Stomach (tissue), 8 donors: ENCODE measurements at regions not wholly inside any gene's neighbourhood (a gene's known extent, or its start where the extent isn't known, plus 50 kb on each side); places are given as distances from the start of the nearest gene placed in this dataset.

Experiments used
- DNase-seq, 2 donors: peaks; one replicate each; pipeline versions ENCODE4 v3.0.0 to v3.0.0-alpha.2; 2013 to 2019
- H3K27ac ChIP-seq, 5 donors: fragments of 200-600 bp in 4 of 5; sonication (generic) in 4 of 5; one replicate each; pipeline ENCODE4 v1.5.1; 2013 to 2019; ENCODE audit warnings: mild to moderate bottlenecking in 1 of 5, moderate library complexity in 1 of 5
- H3K27me3 ChIP-seq, 3 donors: fragments of 200-600 bp; sonication (generic); one replicate each; pipeline ENCODE4 v1.5.1; 2017 to 2019; ENCODE audit warnings: mixed run types in 1 of 3
- H3K36me3 ChIP-seq, 4 donors: fragments of 200-600 bp; sonication (generic); 1 replicate in 3 of 4; 2 replicates in 1 of 4; pipeline ENCODE4 v1.5.1; 2016 to 2019
- H3K4me1 ChIP-seq, 4 donors: fragments of 200-600 bp; sonication (generic); one replicate each; pipeline ENCODE4 v1.5.1; 2016 to 2019
- H3K4me3 ChIP-seq, 4 donors: fragments of 200-600 bp; sonication (generic) in 3 of 4; one replicate each; pipeline ENCODE4 v1.5.1; 2016 to 2019; ENCODE audit warnings: mild to moderate bottlenecking in 1 of 4
- H3K9me3 ChIP-seq, 4 donors: fragments of 200-600 bp; sonication (generic); one replicate each; pipeline ENCODE4 v1.5.1; 2016 to 2019
- EP300 ChIP-seq: sonication (generic); formaldehyde crosslinking; IDR thresholded peaks from one replicate; pipeline ENCODE4 v1.6.1; 2017; ENCODE audit warnings: antibody characterized with exemption
- POLR2A ChIP-seq, 4 donors: fragments of 450-650 bp; IDR thresholded peaks; one replicate each; pipeline ENCODE4 v1.6.1; 2016; ENCODE audit warnings: antibody characterized with exemption in 4 of 4, control low read depth in 2 of 4, mild to moderate bottlenecking in 1 of 4, moderate library complexity in 1 of 4
- POLR2AphosphoS5 ChIP-seq, 3 donors: sonication (generic); formaldehyde crosslinking; IDR thresholded peaks; one replicate each; pipeline ENCODE4 v1.6.1; 2016; ENCODE audit warnings: antibody characterized with exemption in 3 of 3
- WGBS, 5 donors: extraction: QIAGEN DNeasy Blood & Tissue Kit in 3 of 5; methylation state at CpG; one replicate each; pipeline versions ENCODE4 v1.1.5 to v1.1.7; 2013 to 2018; 5-methylcytosine and 5-hydroxymethylcytosine counted together
- intact Hi-C: fragments of 100-400 bp; cut with DNase I; formaldehyde crosslinking; loops from one replicate; pipeline ENCODE4 v1.15.1; 2023; ENCODE audit warnings: low total_unique reads
- TF ChIP-seq, protein P1 (sequence below), 7 experiments: fragments of 450-650 bp in 4 of 7; fragments of 200-600 bp in 3 of 7; sonication (generic) in 3 of 7; IDR thresholded peaks; one replicate each; pipeline ENCODE4 v1.5.1; 2016 to 2019; ENCODE audit warnings: antibody characterized with exemption in 7 of 7, control low read depth in 2 of 7, mild to moderate bottlenecking in 1 of 7
- donor health status: healthy with polysubstance abuse.
- donor health status: Bipolar disorder and iron deficiency.
- donor health status: healthy.

GRCh38 chr2:128468186-128468920 lies 149.7 kb upstream of the HS6ST1 start:
- intact Hi-C loops = no loop called here
- 63 to 89% (median 82%) methylated on average over 3 of the region's 3 CpGs for WGBS, 5 donors

GRCh38 chr2:128469203-128469602 lies 150.5 kb upstream of the HS6ST1 start:
- H3K4me3 ChIP-seq = no peak overlapping the region
- H3K27ac ChIP-seq = no peak overlapping the region
- DNase-seq = no peak
- peaks cover 0 to 19% (median 0%) of the 10 kb centered on the region in 4 donors for H3K4me1 ChIP-seq
- intact Hi-C loops = no loop called here
- 89 to 100% (median 94%) methylated on average over 1 of the region's 1 CpG for WGBS, 5 donors
- H3K27me3 ChIP-seq = peaks cover 0 to 13% (median 0%) of the 10 kb centered on the region in 3 donors
- no peak for TF ChIP-seq EP300
- TF ChIP-seq, protein P1, sequence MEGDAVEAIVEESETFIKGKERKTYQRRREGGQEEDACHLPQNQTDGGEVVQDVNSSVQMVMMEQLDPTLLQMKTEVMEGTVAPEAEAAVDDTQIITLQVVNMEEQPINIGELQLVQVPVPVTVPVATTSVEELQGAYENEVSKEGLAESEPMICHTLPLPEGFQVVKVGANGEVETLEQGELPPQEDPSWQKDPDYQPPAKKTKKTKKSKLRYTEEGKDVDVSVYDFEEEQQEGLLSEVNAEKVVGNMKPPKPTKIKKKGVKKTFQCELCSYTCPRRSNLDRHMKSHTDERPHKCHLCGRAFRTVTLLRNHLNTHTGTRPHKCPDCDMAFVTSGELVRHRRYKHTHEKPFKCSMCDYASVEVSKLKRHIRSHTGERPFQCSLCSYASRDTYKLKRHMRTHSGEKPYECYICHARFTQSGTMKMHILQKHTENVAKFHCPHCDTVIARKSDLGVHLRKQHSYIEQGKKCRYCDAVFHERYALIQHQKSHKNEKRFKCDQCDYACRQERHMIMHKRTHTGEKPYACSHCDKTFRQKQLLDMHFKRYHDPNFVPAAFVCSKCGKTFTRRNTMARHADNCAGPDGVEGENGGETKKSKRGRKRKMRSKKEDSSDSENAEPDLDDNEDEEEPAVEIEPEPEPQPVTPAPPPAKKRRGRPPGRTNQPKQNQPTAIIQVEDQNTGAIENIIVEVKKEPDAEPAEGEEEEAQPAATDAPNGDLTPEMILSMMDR (IDR thresholded peaks at IDR 0.05) = no peak
- TF ChIP-seq POLR2A (IDR thresholded peaks at IDR 0.05) = no peak
- TF ChIP-seq POLR2AphosphoS5 (IDR thresholded peaks at IDR 0.05) = no peak
- no peaks in the 10 kb centered on the region for H3K36me3 ChIP-seq
- peaks cover 14 to 44% (median 31%) of the 10 kb centered on the region in 4 donors for H3K9me3 ChIP-seq

More at GRCh38 chr2:128468186-128468920, 149.7 kb upstream of the HS6ST1 start:
- no peak for DNase-seq
- no peak overlapping the region for H3K27ac ChIP-seq
- TF ChIP-seq EP300 (no peak), POLR2A (IDR thresholded peaks at IDR 0.05) (no peak), POLR2AphosphoS5 (IDR thresholded peaks at IDR 0.05) (no peak)
- TF ChIP-seq, protein P1 (IDR thresholded peaks at IDR 0.05) = no peak
- no peaks in the 10 kb centered on the region for H3K36me3 ChIP-seq
- no peak overlapping the region for H3K4me3 ChIP-seq
- peaks cover 0 to 4% (median 0%) of the 10 kb centered on the region in 3 donors for H3K27me3 ChIP-seq
- H3K4me1 ChIP-seq = peaks cover 0 to 13% (median 0%) of the 10 kb centered on the region in 4 donors
- H3K9me3 ChIP-seq = peaks cover 14 to 44% (median 31%) of the 10 kb centered on the region in 4 donors

GRCh38 chr2:128469875-128470274 lies 151.2 kb upstream of the HS6ST1 start:
- H3K36me3 ChIP-seq = no peaks in the 10 kb centered on the region
- H3K27ac ChIP-seq = no peak overlapping the region
- TF ChIP-seq POLR2A (IDR thresholded peaks at IDR 0.05) (no peak), EP300 (no peak), POLR2AphosphoS5 (IDR thresholded peaks at IDR 0.05) (no peak)
- TF ChIP-seq, protein P1 (IDR thresholded peaks at IDR 0.05) = no peak
- WGBS, 5 donors = 88 to 94% (median 94%) methylated on average over 3 of the region's 3 CpGs
- DNase-seq = no peak
- peaks cover 14 to 44% (median 31%) of the 10 kb centered on the region in 4 donors for H3K9me3 ChIP-seq
- no peak overlapping the region for H3K4me3 ChIP-seq
- intact Hi-C loops = no loop called here
- peaks cover 0 to 18% (median 0%) of the 10 kb centered on the region in 3 donors for H3K27me3 ChIP-seq
- peaks cover 0 to 19% (median 0%) of the 10 kb centered on the region in 4 donors for H3K4me1 ChIP-seq

DNA sequence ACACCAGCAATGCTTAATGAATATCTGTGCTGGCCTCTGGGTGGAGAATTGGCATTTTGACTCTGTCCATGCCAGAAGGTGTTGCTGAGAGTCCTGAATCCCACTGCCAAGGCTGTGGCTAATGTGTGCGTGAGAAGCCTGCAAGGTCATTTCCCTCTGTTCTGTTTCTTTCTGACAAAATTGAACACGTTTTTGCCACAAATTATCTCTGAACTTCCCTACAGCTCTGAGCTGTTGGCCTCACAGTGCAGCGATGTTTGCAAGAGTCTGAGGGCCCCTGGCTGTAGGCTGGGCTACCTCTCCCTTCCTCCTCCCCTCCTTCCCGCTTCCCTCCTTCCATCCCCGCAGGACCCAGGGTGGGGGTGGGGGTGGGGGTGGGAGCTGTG lies 154.1 kb upstream of the HS6ST1 start:
- peaks cover 0 to 30% (median 0%) of the 10 kb centered on the region in 3 donors for H3K27me3 ChIP-seq
- TF ChIP-seq EP300 = no peak
- TF ChIP-seq, protein P1 (IDR thresholded peaks at IDR 0.05) = no peak
- no peak for TF ChIP-seq POLR2AphosphoS5 (IDR thresholded peaks at IDR 0.05)
- no peak for TF ChIP-seq POLR2A (IDR thresholded peaks at IDR 0.05)
- H3K36me3 ChIP-seq = no peaks in the 10 kb centered on the region
- peaks cover 0 to 14% (median 0%) of the 10 kb centered on the region in 4 donors for H3K4me1 ChIP-seq
- WGBS, 5 donors = 29 to 47% (median 37%) methylated on average over 5 of the region's 5 CpGs
- intact Hi-C loops = no loop called here
- H3K9me3 ChIP-seq = peaks cover 10 to 30% (median 25%) of the 10 kb centered on the region in 4 donors
- peak overlapping the region; percentile 1 to 31 (median 10) for H3K4me3 ChIP-seq
- no peak for DNase-seq
- peak overlapping the region in 1 of 5 donors; percentile 24 for H3K27ac ChIP-seq
